Forelimb muscle (tissue), 1 donor: ENCODE measurements at regions not wholly inside any gene's neighbourhood (a gene's known extent, or its start where the extent isn't known, plus 50 kb on each side); places are given as distances from the start of the nearest gene placed in this dataset.

Source experiments
- DNase-seq: peaks from one replicate; pipeline ENCODE4 v3.0.0-alpha.2; 2013; ENCODE audit warnings: low read depth

GRCh38 chr14:53896726-53897125, 59.9 kb downstream of the BMP4 start:
- DNase-seq: no peak

- no peak for DNase-seq
These were observed 62.2 kb downstream of the BMP4 start for GRCh38 chr14:53894456-53894855.

GRCh38 chr14:53893374-53893773, 63.3 kb downstream of the BMP4 start:
- no peak for DNase-seq

- DNase-seq: no peak
These were observed 66.0 kb downstream of the BMP4 start for GRCh38 chr14:53890611-53891101.

GRCh38 chr14:53888535-53889386, 67.9 kb downstream of the BMP4 start:
- no peak for DNase-seq

GRCh38 chr14:53885136-53885640, 71.4 kb downstream of the BMP4 start:
- no peak for DNase-seq

- DNase-seq: no peak
These were observed 72.0 kb downstream of the BMP4 start for GRCh38 chr14:53884601-53885000.

GRCh38 chr14:53883739-53884138, 72.9 kb downstream of the BMP4 start:
- DNase-seq: no peak

- DNase-seq: no peak
These were observed 73.9 kb downstream of the BMP4 start for GRCh38 chr14:53882684-53883083.

GRCh38 chr14:53881921-53882320, 74.7 kb downstream of the BMP4 start:
- no peak for DNase-seq

GRCh38 chr14:53881161-53881871, 75.3 kb downstream of the BMP4 start:
- DNase-seq: no peak

- DNase-seq: no peak
These were observed 75.9 kb downstream of the BMP4 start for GRCh38 chr14:53880761-53881160.

GRCh38 chr14:53879747-53880146, 76.9 kb downstream of the BMP4 start:
- no peak for DNase-seq

- no peak for DNase-seq
These were observed 77.5 kb downstream of the BMP4 start for GRCh38 chr14:53879022-53879686.

- DNase-seq: no peak
These were observed 81.2 kb downstream of the BMP4 start for GRCh38 chr14:53875324-53875897.

- DNase-seq: no peak
These were observed 81.9 kb downstream of the BMP4 start for GRCh38 chr14:53874704-53875103.

- DNase-seq: no peak
These were observed 83.9 kb downstream of the BMP4 start for GRCh38 chr14:53872681-53873089.

GRCh38 chr14:53871951-53872350, 84.7 kb downstream of the BMP4 start:
- DNase-seq: no peak

GRCh38 chr14:53871011-53871410, 85.6 kb downstream of the BMP4 start:
- DNase-seq: no peak

GRCh38 chr14:53865711-53866110, 90.9 kb downstream of the BMP4 start:
- no peak for DNase-seq

- DNase-seq: no peak
These were observed 94.8 kb downstream of the BMP4 start for GRCh38 chr14:53861781-53862180.

- DNase-seq: no peak
These were observed 98.3 kb downstream of the BMP4 start for GRCh38 chr14:53858345-53858684.
